Cardiac fibroblast (primary cell): ENCODE measurements at regions not wholly inside any gene's neighbourhood (a gene's known extent, or its start where the extent isn't known, plus 50 kb on each side); places are given as distances from the start of the nearest gene placed in this dataset.

Experiments
- DNase-seq, 2 donors: peaks; one replicate each; pipeline versions ENCODE4 v3.0.0 to v3.0.0-alpha.2; 2010; ENCODE audit warnings: low read depth in 2 of 2
- H3K4me3 ChIP-seq, 2 donors: replicated peaks in 1 of 2; 1 replicate in 1 of 2; 2 replicates in 1 of 2; pipeline ENCODE4 v1.5.1; 2011; ENCODE audit warnings: low read depth in 2 of 2, low read length in 2 of 2, mild to moderate bottlenecking in 2 of 2, moderate library complexity in 1 of 2
- TF ChIP-seq, protein P1 (sequence below): IDR thresholded peaks from one replicate; pipeline ENCODE4 v1.5.1; 2011; ENCODE audit warnings: low read depth, mild to moderate bottlenecking, low read length, inconsistent platforms

GRCh38 chr2:17166506-17166905 is 351.7 kb downstream of the RAD51AP2 start:
- DNase-seq, result peak in 1 of 2 donors; percentile 13
- H3K4me3 ChIP-seq, result no peak overlapping the region
- TF ChIP-seq, protein P1, sequence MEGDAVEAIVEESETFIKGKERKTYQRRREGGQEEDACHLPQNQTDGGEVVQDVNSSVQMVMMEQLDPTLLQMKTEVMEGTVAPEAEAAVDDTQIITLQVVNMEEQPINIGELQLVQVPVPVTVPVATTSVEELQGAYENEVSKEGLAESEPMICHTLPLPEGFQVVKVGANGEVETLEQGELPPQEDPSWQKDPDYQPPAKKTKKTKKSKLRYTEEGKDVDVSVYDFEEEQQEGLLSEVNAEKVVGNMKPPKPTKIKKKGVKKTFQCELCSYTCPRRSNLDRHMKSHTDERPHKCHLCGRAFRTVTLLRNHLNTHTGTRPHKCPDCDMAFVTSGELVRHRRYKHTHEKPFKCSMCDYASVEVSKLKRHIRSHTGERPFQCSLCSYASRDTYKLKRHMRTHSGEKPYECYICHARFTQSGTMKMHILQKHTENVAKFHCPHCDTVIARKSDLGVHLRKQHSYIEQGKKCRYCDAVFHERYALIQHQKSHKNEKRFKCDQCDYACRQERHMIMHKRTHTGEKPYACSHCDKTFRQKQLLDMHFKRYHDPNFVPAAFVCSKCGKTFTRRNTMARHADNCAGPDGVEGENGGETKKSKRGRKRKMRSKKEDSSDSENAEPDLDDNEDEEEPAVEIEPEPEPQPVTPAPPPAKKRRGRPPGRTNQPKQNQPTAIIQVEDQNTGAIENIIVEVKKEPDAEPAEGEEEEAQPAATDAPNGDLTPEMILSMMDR, result no peak

- TF ChIP-seq, protein P1, result no peak
- H3K4me3 ChIP-seq, result no peak overlapping the region
- peak in 1 of 2 donors; percentile 2 for DNase-seq
Observed at GRCh38 chr2:17164550-17164949, 353.7 kb downstream of the RAD51AP2 start.

- TF ChIP-seq, protein P1, result no peak
- DNase-seq, result no peak
- H3K4me3 ChIP-seq, result no peak overlapping the region
Observed at GRCh38 chr2:17163638-17164037, 354.6 kb downstream of the RAD51AP2 start.

- no peak overlapping the region for H3K4me3 ChIP-seq
- TF ChIP-seq, protein P1, result no peak
- DNase-seq, result no peak
Observed at GRCh38 chr2:17162713-17163112, 355.5 kb downstream of the RAD51AP2 start.

DNA sequence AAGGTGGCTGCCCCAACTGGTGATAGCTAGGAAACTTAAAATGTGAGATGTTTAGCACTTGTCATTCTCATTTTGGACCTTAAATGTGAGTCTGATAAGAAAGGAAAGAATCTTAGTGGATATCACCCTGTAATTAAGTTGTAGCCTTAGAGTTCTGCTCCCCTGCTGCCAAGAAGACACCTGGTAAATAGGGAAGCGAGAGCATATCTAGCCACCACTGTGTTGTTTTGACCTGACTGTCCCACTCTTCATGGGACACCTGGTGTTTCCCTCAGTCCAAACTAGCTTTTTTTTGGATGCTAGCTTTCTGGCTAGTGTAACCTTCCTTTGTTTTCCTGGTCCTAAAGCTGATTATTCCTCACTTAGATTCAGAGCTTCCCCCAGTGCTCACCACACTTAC is 357.6 kb downstream of the RAD51AP2 start:
- no peak overlapping the region for H3K4me3 ChIP-seq
- TF ChIP-seq, protein P1, result no peak
- no peak for DNase-seq

GRCh38 chr2:17156086-17156485 is 362.2 kb downstream of the RAD51AP2 start:
- DNase-seq, result no peak
- no peak overlapping the region for H3K4me3 ChIP-seq
- TF ChIP-seq, protein P1, result no peak

GRCh38 chr2:17149945-17150344 is 368.3 kb downstream of the RAD51AP2 start:
- DNase-seq, result no peak
- no peak overlapping the region for H3K4me3 ChIP-seq
- TF ChIP-seq, protein P1, result no peak
